HFFc6 (cell line): ENCODE measurements at regions not wholly inside any gene's neighbourhood (a gene's known extent, or its start where the extent isn't known, plus 50 kb on each side); places are given as distances from the start of the nearest gene placed in this dataset.
"Not testable (repeated sequence)": the region's sequence is repeated elsewhere in the genome, so short reads cannot be mapped to it uniquely, and the experiment has no call there.

Experiments
- DNase-seq: peaks from one replicate; pipeline ENCODE4 v3.0.0-alpha.2; 2018
- H3K27ac Mint-ChIP-seq: 2 replicates; pipeline ENCODE4 v1.8.0; 2020; ENCODE audit warnings: mild to moderate bottlenecking, mixed read lengths
- H3K27me3 Mint-ChIP-seq: 2 replicates; pipeline ENCODE4 v1.8.0; 2021; ENCODE audit warnings: mild to moderate bottlenecking, moderate library complexity, mixed read lengths; ENCODE audit not compliant: insufficient read depth
- H3K36me3 Mint-ChIP-seq: 2 replicates; pipeline ENCODE4 v1.8.0; 2021; ENCODE audit warnings: low read depth, mixed read lengths
- H3K4me1 Mint-ChIP-seq: 2 replicates; pipeline ENCODE4 v1.8.0; 2020; ENCODE audit warnings: low read depth, mixed read lengths
- H3K4me3 Mint-ChIP-seq: 2 replicates; pipeline ENCODE4 v1.8.0; 2020; ENCODE audit warnings: mild to moderate bottlenecking, moderate library complexity, mixed read lengths
- H3K9me3 Mint-ChIP-seq: 2 replicates; pipeline ENCODE4 v1.8.0; 2020; ENCODE audit warnings: mild to moderate bottlenecking, mixed read lengths
- CTCF ChIP-seq: fragments of 200-600 bp; sonication (generic); IDR thresholded peaks from 2 replicates; pipeline ENCODE4 v1.5.0; 2021; ENCODE audit warnings: antibody characterized with exemption, mild to moderate bottlenecking

- Mint-ChIP-seq H3K36me3 (no peaks in the 10 kb centered on the region; the same call in 1 of the 2 replicates), H3K4me1 (no peaks in the 10 kb centered on the region), H3K4me3 (no peak overlapping the region), H3K9me3 (peaks cover 25% of the 10 kb centered on the region), H3K27me3 (no peaks in the 10 kb centered on the region), H3K27ac (no peak overlapping the region)
- no peak for DNase-seq
- no peak for TF ChIP-seq CTCF
These were observed 195.1 kb downstream of the OTOL1 start for GRCh38 chr3:161691677-161692076.

- Mint-ChIP-seq H3K27me3 (no peaks in the 10 kb centered on the region), H3K4me1 (no peaks in the 10 kb centered on the region), H3K36me3 (no peaks in the 10 kb centered on the region), H3K9me3 (peaks cover 39% of the 10 kb centered on the region), H3K27ac (no peak overlapping the region), H3K4me3 (no peak overlapping the region)
- no peak for DNase-seq
- TF ChIP-seq CTCF, result no peak
These were observed 198.3 kb downstream of the OTOL1 start for GRCh38 chr3:161694682-161695564.

GRCh38 chr3:161695811-161696210, 199.2 kb downstream of the OTOL1 start:
- Mint-ChIP-seq H3K9me3 (peaks cover 40% of the 10 kb centered on the region), H3K27ac (no peak overlapping the region), H3K4me1 (no peaks in the 10 kb centered on the region), H3K4me3 (no peak overlapping the region), H3K27me3 (no peaks in the 10 kb centered on the region), H3K36me3 (no peaks in the 10 kb centered on the region)
- no peak for TF ChIP-seq CTCF
- DNase-seq, result no peak

GRCh38 chr3:161700998-161701397, 204.4 kb downstream of the OTOL1 start:
- Mint-ChIP-seq H3K4me3 (no peak overlapping the region), H3K27me3 (no peaks in the 10 kb centered on the region), H3K36me3 (no peaks in the 10 kb centered on the region), H3K9me3 (peaks cover 44% of the 10 kb centered on the region), H3K27ac (no peak overlapping the region), H3K4me1 (no peaks in the 10 kb centered on the region)
- no peak for TF ChIP-seq CTCF
- DNase-seq, result no peak

- DNase-seq, H3K27ac Mint-ChIP-seq, H3K4me1 Mint-ChIP-seq, H3K27me3 Mint-ChIP-seq, H3K4me3 Mint-ChIP-seq, H3K36me3 Mint-ChIP-seq: not testable (repeated sequence)
- H3K9me3 Mint-ChIP-seq, result peaks cover 46% of the 10 kb centered on the region
These were observed 210.6 kb downstream of the OTOL1 start for GRCh38 chr3:161707253-161707652.

- H3K9me3 Mint-ChIP-seq, result peaks cover 46% of the 10 kb centered on the region
- DNase-seq, result no peak
- no peaks in the 10 kb centered on the region for H3K36me3 Mint-ChIP-seq
- no peak for TF ChIP-seq CTCF
- no peaks in the 10 kb centered on the region for H3K4me1 Mint-ChIP-seq
- H3K4me3 Mint-ChIP-seq, result no peak overlapping the region
- no peaks in the 10 kb centered on the region; the same call in 1 of the 2 replicates for H3K27me3 Mint-ChIP-seq
- no peak overlapping the region for H3K27ac Mint-ChIP-seq
These were observed 217.1 kb downstream of the OTOL1 start for GRCh38 chr3:161713731-161714130.
